ENCODE measurements at regions not wholly inside any gene's neighbourhood (a gene's known extent, or its start where the extent isn't known, plus 50 kb on each side); places are given as distances from the start of the nearest gene placed in this dataset.

- no peaks in the 10 kb centered on the region for H3K36me3 ChIP-seq
- no peak overlapping the region for H3K27ac ChIP-seq
- no peak for DNase-seq
- no peak overlapping the region for H3K4me3 ChIP-seq
- H3K9me3 ChIP-seq = peaks cover 0 to 6% (median 0%) of the 10 kb centered on the region in 8 donors
- 68 to 83% (median 80%) methylated on average over 2 of the region's 2 CpGs for WGBS, 5 donors
- TF ChIP-seq POLR2A (IDR thresholded peaks at IDR 0.05) = no peak
- no peak for TF ChIP-seq POLR2AphosphoS5 (IDR thresholded peaks at IDR 0.05)
- no peak for TF ChIP-seq CTCF (IDR thresholded peaks at IDR 0.05 in 8 of 11, conservative IDR thresholded peaks at IDR 0.05 in 3 of 11)
- no peaks in the 10 kb centered on the region for H3K27me3 ChIP-seq (replicated peaks in 1 of 7)
- no peaks in the 10 kb centered on the region for H3K4me1 ChIP-seq
- intact Hi-C loops (cut with DNase I; ENCODE audit: low total_unique reads) = no loop called here
These were observed 101.0 kb downstream of the CENPW start for GRCh38 chr6:126440923-126441322.

GRCh38 chr6:126444659-126445273 is 104.9 kb downstream of the CENPW start:
- TF ChIP-seq CTCF (IDR thresholded peaks at IDR 0.05 in 8 of 11, conservative IDR thresholded peaks at IDR 0.05 in 3 of 11) (no peak), POLR2AphosphoS5 (IDR thresholded peaks at IDR 0.05) (no peak), POLR2A (IDR thresholded peaks at IDR 0.05) (no peak)
- intact Hi-C loops (cut with DNase I; ENCODE audit: low total_unique reads) = no loop called here
- no peak for DNase-seq
- Histone ChIP-seq H3K27me3 (replicated peaks in 1 of 7) (no peaks in the 10 kb centered on the region), H3K27ac (no peak overlapping the region), H3K36me3 (no peaks in the 10 kb centered on the region), H3K4me3 (no peak overlapping the region), H3K9me3 (peaks cover 0 to 6% (median 0%) of the 10 kb centered on the region in 8 donors), H3K4me1 (no peaks in the 10 kb centered on the region)

- Histone ChIP-seq H3K36me3 (no peaks in the 10 kb centered on the region), H3K4me3 (no peak overlapping the region), H3K4me1 (no peaks in the 10 kb centered on the region), H3K27ac (no peak overlapping the region), H3K9me3 (peaks cover 0 to 6% (median 0%) of the 10 kb centered on the region in 8 donors), H3K27me3 (replicated peaks in 1 of 7) (no peaks in the 10 kb centered on the region)
- DNase-seq = no peak
- no peak for TF ChIP-seq POLR2A (IDR thresholded peaks at IDR 0.05)
- TF ChIP-seq POLR2AphosphoS5 (IDR thresholded peaks at IDR 0.05) = no peak
- TF ChIP-seq CTCF (IDR thresholded peaks at IDR 0.05 in 8 of 11, conservative IDR thresholded peaks at IDR 0.05 in 3 of 11) = no peak
- intact Hi-C loops (cut with DNase I; ENCODE audit: low total_unique reads) = no loop called here
These were observed 106.3 kb downstream of the CENPW start for GRCh38 chr6:126446248-126446647.

- TF ChIP-seq CTCF (IDR thresholded peaks at IDR 0.05 in 8 of 11, conservative IDR thresholded peaks at IDR 0.05 in 3 of 11) (no peak), POLR2A (IDR thresholded peaks at IDR 0.05) (no peak), POLR2AphosphoS5 (IDR thresholded peaks at IDR 0.05) (no peak)
- Histone ChIP-seq H3K4me1 (no peaks in the 10 kb centered on the region), H3K27ac (no peak overlapping the region), H3K36me3 (no peaks in the 10 kb centered on the region), H3K27me3 (replicated peaks in 1 of 7) (no peaks in the 10 kb centered on the region), H3K4me3 (no peak overlapping the region), H3K9me3 (no peaks in the 10 kb centered on the region)
- no peak for DNase-seq
- intact Hi-C loops (cut with DNase I; ENCODE audit: low total_unique reads) = no loop called here
These were observed 107.5 kb downstream of the CENPW start for GRCh38 chr6:126447367-126447766.

All from spleen (tissue), 11 donors.